ENCODE measurements at regions not wholly inside any gene's neighbourhood (a gene's known extent, or its start where the extent isn't known, plus 50 kb on each side); places are given as distances from the start of the nearest gene placed in this dataset.
"Not testable (repeated sequence)": the region's sequence is repeated elsewhere in the genome, so short reads cannot be mapped to it uniquely, and the experiment has no call there.

DNA sequence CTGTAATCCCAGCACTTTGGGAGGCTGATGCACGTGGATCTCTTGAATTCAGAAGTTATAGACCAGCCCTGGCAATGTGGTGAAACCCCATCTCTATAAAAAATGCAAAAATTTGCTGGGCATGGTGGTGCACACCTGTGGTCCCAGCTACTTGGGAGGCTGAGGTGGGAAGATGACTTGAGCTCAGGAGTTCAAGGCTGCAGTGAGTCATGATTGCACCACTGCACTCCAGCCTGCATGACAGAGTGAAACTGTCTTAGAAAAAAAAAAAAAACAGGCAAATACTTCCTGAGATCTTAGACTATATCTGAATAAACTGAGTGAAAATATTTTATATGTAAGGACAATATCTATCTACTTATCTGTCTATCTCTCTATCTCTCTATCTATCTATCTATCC lies 83.4 kb upstream of the PIP4K2A start:
- TF ChIP-seq, protein P1, sequence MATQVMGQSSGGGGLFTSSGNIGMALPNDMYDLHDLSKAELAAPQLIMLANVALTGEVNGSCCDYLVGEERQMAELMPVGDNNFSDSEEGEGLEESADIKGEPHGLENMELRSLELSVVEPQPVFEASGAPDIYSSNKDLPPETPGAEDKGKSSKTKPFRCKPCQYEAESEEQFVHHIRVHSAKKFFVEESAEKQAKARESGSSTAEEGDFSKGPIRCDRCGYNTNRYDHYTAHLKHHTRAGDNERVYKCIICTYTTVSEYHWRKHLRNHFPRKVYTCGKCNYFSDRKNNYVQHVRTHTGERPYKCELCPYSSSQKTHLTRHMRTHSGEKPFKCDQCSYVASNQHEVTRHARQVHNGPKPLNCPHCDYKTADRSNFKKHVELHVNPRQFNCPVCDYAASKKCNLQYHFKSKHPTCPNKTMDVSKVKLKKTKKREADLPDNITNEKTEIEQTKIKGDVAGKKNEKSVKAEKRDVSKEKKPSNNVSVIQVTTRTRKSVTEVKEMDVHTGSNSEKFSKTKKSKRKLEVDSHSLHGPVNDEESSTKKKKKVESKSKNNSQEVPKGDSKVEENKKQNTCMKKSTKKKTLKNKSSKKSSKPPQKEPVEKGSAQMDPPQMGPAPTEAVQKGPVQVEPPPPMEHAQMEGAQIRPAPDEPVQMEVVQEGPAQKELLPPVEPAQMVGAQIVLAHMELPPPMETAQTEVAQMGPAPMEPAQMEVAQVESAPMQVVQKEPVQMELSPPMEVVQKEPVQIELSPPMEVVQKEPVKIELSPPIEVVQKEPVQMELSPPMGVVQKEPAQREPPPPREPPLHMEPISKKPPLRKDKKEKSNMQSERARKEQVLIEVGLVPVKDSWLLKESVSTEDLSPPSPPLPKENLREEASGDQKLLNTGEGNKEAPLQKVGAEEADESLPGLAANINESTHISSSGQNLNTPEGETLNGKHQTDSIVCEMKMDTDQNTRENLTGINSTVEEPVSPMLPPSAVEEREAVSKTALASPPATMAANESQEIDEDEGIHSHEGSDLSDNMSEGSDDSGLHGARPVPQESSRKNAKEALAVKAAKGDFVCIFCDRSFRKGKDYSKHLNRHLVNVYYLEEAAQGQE (tag by site-specific recombination; IDR thresholded peaks at IDR 0.05) = not testable (repeated sequence)
- TF ChIP-seq, protein P2, sequence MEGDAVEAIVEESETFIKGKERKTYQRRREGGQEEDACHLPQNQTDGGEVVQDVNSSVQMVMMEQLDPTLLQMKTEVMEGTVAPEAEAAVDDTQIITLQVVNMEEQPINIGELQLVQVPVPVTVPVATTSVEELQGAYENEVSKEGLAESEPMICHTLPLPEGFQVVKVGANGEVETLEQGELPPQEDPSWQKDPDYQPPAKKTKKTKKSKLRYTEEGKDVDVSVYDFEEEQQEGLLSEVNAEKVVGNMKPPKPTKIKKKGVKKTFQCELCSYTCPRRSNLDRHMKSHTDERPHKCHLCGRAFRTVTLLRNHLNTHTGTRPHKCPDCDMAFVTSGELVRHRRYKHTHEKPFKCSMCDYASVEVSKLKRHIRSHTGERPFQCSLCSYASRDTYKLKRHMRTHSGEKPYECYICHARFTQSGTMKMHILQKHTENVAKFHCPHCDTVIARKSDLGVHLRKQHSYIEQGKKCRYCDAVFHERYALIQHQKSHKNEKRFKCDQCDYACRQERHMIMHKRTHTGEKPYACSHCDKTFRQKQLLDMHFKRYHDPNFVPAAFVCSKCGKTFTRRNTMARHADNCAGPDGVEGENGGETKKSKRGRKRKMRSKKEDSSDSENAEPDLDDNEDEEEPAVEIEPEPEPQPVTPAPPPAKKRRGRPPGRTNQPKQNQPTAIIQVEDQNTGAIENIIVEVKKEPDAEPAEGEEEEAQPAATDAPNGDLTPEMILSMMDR (tag by site-specific recombination; IDR thresholded peaks at IDR 0.05) = not testable (repeated sequence)
- not testable (repeated sequence) for TF ChIP-seq ZNF274 (IDR thresholded peaks at IDR 0.05; ENCODE audit: low read length); ZNF274 (tag by site-specific recombination; IDR thresholded peaks at IDR 0.05; ENCODE audit: borderline replicate concordance)

Measured in HEK293 (cell line).